Amygdala (tissue), 56 donors: ENCODE measurements at regions not wholly inside any gene's neighbourhood (a gene's known extent, or its start where the extent isn't known, plus 50 kb on each side); places are given as distances from the start of the nearest gene placed in this dataset.

ENCODE experiments used
- DNase-seq, 56 donors: peaks; one replicate each; lab custom pipeline; 2025; lab: John Stamatoyannopoulos, UW

DNA sequence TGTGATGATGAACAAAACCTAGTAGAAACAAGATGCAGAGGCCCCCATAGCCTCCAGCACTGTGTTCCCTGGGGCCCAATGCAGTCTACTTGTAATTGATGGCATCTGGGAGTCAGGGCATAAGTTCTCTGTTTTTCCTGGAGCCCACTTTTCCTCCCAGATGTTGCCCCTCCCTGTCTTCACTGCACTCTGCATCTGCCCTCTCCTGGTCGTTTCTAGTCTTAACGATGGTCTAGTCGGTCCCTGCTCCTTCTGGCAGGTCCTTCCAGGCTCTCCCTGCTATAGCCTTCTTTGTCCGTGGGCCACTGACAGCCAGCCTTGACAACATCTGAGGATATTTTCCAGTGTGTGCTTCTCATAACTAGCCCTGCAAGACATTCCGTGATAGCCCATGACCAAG is 208.3 kb downstream of the GXYLT1 start:
- no peak for DNase-seq

DNA sequence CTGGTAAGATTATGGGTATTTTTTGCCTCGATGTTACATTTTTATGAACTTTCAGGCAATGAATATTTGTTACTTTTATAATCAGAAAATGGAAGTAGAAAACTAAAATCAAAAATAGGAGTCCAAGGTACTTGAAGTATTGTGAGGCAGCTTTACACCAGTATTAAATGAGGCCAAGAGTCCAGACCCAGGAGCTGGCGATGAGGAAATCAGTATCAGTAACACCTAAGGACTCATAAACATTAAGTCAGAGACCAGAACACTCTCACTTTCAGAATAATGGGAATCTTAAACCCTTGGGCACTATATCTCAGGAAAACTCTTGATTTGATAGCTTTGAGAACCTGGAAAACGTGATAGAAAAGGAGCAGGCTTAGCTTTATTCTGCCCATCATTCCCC is 208.8 kb downstream of the GXYLT1 start:
- DNase-seq, result no peak

DNA sequence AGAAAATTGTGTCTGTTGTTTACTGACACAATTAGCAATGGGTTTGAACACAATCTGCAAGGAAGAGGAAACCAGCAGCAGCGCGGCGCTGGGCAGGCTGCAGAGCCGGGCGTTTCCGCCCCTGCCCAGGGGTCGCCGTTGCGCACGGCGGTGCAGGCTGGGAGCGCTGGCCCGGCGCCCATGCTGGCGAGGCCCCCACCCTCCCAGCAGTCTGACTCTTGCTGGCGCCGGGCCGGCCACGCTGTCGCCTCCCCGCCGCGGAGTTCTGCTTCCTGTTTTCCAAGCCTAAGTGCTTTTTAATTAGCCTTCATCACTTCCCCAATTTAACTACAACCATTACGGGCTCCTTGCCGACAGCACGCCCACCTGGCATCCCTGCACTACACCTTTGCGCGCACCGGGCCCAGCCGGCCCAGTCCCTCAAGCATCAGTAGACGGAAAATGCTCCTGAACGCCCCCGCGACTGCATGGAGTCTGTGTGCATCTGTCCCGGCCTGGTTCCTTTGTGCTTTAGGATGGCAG is 212.1 kb downstream of the GXYLT1 start:
- DNase-seq, result peak in 54 of 56 donors; percentile 7 to 78 (median 54)

DNA sequence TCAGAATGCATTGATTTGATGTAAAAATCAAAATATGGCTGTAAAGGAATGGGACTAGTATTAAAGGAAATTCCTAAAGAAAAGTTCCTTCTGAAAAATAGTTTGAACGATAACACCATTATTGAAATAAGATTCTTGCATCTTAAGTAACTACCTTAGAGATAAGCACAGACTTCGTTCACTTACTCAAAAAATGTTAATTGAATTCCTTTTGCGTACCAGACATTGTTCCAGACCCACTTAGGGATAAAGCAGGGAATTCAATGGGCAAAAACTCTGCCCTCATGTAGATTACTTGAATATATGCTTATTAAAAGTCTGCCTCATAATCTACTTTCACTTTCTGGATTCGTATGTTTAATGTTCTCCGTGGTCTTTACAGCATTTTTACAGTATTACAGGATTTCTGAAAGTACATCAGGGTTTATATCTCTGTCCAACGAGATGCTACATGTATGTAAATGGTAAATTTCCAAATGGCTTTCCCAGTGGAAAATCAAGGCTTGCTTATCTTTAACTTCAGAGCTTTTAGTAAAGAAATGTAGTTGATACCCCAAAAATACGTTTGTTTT is 213.7 kb downstream of the GXYLT1 start:
- DNase-seq, result no peak

DNA sequence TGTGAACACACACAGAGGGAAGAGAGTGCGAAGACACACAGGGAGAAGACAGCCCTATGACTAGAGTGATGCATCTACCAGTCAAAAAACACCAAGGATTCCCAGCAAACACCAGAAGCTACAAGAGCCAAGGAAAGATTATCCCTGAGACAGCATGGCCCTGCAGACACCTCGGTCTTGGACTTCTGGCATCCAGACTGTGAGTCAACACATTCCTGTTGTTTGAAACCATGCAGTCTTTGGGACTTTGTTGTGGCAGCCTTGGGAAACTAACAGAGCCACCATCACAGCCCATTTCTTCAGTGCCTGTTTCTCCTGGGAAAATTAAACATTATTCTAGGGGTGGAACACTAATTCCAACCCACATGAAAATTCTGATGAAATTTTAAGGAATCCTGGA is 220.6 kb downstream of the GXYLT1 start:
- DNase-seq, result no peak

DNA sequence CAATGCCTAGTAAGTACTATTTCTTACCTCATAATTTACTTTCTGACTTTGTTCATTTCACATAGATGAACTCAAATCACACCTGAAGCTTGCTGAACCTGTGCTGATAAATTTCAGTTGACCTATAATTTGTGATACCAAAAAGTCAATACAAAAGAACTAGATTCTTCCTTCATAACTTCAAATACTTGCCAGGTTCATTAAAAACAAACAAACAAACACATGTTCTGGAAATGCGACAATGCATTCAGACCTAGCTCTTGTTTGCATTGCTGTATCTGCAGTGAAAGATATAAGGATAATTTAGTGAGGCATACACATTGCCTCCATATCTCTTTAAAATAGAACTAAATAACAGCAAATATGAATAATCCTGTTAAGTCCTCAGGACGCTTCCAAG is 221.3 kb downstream of the GXYLT1 start:
- DNase-seq, result no peak

DNA sequence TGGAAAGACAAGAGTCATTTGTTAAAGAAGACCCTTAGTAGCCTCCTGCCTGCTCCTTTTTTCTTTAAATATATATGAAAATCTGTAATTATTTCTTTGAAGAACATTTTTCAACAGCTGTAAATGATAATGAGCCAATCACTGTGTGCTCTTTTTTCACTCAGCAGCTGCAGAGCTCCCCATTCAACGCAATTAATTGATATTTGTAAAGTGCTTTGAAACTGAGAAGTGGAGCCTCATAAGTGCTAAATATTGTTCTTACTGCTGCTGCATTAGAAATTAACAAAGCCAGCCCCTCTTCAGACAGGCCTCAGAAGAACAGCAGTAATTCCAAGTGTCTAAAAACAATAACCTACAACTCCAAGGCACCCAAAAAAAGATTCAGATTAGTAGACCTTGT is 224.3 kb downstream of the GXYLT1 start:
- DNase-seq, result no peak

DNA sequence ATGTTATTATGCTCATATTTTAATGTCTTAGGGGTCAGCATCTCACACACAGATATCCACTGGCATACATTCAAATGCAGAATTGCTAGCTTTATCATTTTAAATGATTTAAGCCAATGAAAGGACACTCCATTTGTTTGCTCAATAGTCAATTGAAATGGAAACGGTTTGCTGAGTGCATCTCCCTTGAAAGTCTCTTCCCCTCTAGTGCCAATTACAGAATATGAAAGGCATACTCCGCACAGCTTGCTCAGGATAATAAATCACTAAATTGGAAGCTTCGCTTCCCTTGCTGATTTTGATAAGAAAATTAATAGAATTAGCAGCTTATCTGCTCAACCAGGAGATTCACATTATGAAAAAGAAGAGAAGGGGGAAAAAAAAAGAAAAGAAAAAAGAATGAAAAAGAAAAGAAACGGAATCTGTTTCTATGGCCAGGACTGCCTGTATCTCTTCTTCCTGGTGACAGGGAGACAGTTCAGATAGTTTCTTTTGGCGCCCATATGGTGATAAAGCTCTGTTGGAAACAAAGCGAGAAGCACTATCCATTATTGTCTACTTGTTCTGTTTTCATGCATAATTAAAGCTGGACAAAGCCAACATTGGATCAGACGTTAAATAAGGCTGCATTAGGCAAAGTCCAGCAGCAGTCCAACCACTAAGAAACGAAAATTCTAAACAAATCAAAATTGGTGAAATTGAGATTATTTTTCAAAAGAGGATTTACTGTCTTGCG is 225.0 kb downstream of the GXYLT1 start:
- DNase-seq, result no peak

DNA sequence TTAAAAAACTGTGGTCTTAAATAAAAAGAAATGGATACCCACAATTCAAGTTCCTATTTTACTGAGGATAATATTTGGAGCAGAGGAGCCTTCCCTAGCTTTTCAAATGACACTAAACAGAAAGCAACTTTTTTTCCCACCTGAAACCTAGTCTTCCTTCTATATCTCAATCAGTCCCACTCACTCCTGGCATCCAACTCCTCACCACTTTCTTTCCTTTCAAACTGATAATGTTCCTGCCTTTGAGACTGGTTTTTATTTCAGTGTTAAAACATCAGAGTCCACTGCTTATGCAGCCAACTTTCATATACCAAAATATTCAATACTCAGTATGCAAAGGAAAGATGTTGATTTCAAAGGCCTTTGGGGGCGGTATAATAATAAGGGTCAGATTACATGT is 225.6 kb downstream of the GXYLT1 start:
- DNase-seq, result no peak

DNA sequence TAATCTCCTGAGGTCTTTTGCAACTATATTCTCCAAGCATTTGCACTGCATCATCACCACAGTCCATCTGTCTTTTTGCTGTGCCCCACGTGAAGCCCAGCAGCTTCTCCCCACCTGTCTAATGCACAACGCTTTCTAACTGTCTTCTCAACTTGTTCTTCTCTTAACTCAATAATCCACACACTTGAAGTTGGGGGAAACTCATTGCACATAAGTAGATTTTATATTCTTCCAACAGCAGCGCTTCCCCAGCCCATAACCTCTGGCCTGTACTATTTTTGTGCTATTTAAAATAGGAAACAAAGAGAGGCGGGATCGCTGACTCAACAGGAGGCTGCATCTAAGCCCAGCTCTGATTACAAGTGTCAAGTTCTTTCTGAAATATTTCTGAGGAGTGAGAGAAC is 226.7 kb downstream of the GXYLT1 start:
- peak in 2 of 56 donors; percentile 11 to 13 for DNase-seq

DNA sequence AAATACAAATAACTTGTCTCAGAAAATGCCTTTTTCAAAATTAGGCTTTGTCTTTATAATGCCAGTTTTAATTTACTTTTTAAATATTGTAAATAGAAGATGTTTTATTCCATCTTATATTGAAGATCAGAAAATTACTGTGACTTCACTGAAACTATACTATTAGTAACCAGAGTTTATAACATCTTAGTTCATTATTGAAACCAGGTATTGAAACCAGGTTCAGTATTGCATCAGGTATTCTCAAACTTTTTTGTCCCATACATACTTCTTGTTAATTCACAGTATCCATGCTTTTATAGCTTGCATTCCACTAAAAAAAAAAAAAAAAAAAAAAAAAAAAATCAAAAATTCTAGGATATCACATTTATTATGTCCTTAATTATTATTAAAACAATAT is 227.5 kb downstream of the GXYLT1 start:
- DNase-seq, result no peak

DNA sequence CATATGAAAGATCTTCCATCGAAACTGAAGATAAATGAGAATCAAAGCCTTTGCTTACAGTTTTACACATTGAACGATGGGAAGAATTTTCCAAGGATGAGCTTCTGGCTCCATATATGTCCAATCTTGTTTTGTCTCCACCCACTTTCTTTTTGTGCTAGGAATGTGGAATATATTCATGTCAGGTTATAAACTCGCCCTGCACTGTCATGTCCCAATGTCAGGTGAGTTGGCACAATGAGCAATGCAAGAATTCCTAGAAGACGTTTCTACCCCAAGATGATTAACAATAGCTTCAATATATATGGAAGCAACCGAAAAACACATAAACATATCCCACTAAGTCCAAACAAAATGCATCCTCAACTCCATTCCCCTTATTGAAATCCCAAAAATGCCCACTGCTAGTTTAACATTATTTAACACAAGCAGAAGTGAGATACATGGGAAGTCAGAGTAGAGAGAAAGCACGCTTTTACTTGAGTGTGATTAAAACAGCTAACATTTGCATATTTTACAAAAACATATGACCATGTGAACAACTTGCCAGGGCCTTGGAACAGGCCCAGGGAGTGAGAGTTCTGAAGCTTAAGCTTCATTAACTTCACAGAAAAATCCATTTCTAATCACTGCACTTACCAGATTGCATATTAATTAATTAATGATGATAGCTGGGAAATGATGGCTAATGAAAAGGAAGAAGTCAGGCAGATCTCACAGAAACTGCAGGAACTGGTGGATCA is 233.9 kb downstream of the GXYLT1 start:
- DNase-seq, result no peak

DNA sequence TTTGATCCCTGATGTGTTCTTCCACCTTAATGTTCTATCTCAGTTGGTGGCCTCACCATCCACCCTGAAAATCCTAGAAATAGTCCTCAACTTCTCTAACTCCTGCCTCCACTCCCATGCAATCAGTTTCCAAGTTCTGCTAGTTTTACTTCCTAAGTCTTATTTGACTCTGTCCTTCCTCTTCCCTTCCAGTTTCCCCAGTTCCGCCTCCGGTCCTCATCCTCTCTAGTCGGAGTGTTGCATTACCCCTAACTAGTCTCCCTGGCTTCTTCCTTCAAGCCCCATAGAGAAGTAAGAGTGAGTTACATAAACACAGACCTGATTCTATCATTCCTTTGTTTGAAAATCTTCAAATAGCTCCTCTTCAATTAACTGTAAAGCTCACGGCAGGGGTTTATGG is 236.5 kb downstream of the GXYLT1 start:
- DNase-seq, result no peak

DNA sequence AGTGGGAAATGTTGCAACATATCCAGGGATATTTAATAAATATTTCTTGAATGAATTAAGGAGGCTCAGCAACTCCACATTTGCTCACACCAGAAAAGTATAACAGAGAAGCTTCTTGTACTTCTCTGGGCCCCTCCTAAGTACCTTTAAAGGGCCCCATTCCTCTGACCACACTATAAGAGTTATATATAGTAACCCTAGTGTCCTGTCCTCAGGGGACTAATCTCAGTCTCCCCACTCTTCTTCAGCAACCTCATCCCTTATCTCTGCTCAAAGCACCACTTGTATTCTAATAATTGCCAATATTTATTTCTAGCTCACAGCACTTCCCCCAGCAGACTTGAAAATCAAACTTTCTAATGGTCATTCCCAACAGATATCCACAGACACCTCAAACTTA is 237.1 kb downstream of the GXYLT1 start:
- no peak for DNase-seq

DNA sequence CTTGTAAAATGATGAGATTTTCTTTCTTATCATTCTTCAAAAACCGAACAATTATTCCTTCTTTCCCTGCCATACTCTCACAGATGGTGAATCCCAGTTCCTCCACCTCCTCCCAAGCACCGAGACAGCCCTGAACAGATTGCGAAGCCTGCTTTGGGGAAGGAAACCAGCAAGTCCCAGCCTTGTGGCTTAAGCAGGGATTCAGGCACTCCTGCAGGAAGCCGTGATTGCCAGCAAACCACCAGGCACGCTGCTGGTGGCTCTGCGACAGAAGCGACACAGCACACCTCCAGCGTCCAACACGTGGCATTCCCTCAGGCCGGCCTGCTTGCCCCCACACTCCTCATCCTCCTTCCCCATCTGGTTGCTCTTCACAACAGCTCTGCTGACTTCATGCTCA is 237.7 kb downstream of the GXYLT1 start:
- peak in 17 of 56 donors; percentile 3 to 72 (median 17) for DNase-seq

DNA sequence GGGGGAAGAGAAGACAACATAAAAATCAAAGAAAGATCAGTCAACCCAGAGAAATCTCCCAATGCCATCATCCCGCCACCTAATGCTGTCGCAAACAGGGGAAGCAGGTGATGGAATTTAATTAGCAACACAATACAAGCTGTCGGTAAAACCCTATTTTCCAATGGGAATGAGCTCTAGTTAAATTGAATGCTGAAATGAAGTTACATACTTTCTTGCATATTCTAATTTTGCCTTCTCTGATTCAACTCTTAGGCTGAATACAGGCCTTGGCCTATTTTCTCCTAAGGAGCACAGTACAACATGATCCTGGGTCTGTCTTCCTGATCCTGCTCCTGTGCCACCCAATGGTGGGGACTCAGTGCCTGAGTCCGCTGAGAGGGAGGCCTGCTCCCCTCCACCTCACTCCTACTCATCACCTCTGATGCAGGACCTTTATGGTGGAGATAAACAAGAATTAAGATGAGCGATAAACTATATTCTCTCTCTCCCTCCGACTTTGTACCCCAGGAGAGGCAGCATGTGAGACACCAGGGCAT is 238.8 kb downstream of the GXYLT1 start:
- DNase-seq, result no peak

DNA sequence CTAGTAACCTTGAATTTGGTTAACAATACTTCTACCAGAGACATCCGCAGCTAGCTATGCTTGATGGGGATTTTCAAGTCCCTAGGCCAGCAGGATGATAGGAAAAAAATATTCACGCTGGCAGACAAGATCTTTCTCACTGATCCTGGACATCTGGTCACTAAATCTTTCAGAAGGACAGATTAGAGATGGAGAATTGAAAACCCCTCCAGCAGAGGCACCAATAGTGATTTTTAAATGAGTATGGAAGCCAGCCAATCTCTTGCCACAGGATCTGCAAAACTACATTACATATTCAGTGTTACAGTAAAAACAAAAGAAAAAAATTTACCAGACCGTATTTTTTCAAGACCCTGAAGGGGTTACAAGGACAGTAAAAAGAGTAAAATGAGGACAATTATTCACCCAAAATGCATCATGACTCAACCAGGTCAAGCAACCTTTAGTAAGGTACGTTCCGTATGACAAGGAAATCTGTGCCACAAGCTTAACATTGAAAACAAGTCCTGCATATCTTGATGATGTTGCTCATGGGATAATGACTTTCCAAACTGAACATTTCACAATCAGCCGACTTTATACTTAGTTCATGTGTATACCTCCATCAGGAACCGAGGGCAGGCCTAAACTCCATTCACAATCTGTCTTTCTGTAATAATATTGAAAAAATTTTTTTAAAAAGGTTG is 239.5 kb downstream of the GXYLT1 start:
- DNase-seq, result no peak

DNA sequence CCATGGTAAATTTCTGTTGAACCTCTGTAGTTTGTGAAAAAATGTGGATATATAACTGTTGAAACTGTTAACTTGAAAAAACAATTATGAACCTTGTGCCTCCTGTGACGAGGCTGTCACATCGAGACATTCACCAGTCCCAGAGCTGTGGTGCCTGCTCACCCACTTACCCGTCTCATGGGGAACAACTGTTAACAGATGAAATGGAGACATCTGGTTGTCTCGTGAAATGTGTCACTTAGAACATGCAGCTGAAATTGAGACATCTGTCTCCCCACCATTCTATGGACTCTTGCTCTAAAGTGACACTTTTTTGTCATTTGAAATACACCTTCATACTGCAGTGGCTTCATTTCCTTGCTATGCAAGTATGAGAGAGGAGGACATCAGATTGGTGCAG is 240.6 kb downstream of the GXYLT1 start:
- DNase-seq, result no peak

DNA sequence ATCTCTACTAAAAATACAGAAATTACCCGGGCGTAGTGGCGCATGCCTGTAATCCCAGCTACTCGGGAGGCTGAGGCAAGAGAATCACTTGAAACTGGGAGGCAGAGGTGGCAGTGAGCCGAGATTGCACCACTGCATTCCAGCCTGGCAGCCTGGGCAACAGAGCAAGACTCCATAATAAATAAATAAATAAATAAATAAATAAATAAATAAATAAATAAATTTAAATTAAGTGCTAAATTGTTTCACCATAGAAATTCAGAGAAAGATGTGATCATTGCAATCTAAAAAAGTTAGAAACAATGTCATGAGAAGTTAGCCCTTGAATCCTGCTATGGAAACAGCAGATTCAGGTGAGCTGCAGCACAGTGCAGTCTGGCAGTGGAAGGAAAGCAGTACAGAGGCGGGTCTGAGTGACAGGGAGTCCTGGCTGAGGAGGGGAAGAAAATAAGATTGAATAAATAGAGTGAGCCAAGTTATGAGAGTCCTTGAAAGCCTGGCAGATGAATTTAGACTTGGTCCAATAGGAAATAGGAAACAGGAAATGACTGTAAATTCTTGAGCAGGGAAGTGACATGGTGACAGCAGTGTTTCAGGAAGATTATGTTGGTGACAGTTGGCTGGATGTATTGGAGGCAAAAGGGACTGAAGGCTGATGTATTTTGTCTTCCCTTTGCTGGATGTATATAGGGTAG is 241.5 kb downstream of the GXYLT1 start:
- DNase-seq, result no peak

DNA sequence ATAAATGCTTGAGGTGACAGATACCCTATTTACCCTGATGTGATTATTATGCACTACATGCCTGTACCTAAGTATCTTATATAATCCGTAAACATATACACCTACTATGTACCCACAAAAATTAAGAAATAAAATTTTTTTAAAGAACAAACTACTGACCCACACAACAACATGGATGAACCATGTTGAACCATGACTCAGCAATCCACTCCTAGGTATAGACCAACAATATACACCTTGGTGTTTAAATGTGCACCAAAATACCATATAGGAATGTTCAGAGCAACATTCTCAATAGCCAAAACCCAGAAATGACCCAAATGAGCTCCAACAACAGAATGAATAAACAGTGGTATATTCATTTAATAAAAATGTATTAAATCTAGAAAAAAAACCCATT is 245.1 kb downstream of the GXYLT1 start:
- DNase-seq, result no peak
